ENCODE measurements at regions not wholly inside any gene's neighbourhood (a gene's known extent, or its start where the extent isn't known, plus 50 kb on each side); places are given as distances from the start of the nearest gene placed in this dataset.

DNA sequence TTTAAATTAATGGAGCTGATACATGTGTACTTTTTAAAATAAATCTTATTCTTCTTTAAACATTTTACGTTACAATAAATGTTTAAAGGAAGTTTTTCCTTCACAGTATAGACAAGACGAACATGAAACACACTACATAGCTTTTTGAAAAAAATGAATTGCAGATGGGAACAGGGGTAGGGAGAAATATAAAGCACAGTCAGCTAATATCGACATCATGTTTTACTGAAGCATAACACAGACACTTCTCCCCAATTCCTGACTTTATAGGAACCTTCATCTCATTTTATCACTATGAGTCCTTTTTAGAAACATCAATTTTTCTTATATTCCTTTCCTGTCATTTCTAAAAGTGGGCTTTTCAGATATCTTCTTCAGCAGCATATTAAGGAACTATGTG, 153.5 kb downstream of the MACC1 start:
- in situ Hi-C loops (cut with MboI; ENCODE audit: low pct_ligation_motif_present in 1 of 4, low pct_unique_long_range_greater_than_20kb in 1 of 4, low sequenced_read_pairs in 3 of 4) (no loop called here), intact Hi-C loops (cut with DNase I; ENCODE audit: low total_unique reads) (no loop called here)
- no peak for DNase-seq
- TF ChIP-seq POLR2AphosphoS5 (IDR thresholded peaks at IDR 0.05) (no peak), EP300 (IDR thresholded peaks at IDR 0.05; ENCODE audit: low read depth) (no peak), POLR2A (IDR thresholded peaks at IDR 0.05) (no peak)
- Histone ChIP-seq H3K27ac (no peak overlapping the region), H3K9me3 (no peaks in the 10 kb centered on the region), H3K27me3 (no peaks in the 10 kb centered on the region), H3K4me1 (no peaks in the 10 kb centered on the region), H3K36me3 (no peaks in the 10 kb centered on the region), H3K4me3 (no peak overlapping the region)
- WGBS, 2 donors (ENCODE audit: low coverage in 1 of 2): 61 to 73% methylated on average over 3 of the region's 3 CpGs

DNA sequence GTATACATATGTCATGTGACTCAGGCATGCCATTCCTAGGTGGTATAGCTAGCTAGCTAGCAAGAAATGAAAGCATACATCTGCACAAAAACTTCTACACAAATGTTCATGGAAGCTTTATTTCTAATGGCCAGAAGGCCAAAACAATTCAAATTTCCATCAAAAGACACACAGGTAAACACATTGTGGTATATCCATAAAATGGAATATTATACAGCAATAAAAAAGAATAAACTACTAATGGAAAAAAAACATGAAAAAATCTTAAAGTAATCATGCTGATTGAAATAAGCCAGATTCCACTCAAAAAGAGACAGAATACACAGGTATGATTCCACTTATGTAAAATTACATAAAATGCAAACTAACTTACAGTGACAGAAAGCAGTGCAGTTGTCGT, 154.3 kb downstream of the MACC1 start:
- WGBS, 2 donors (ENCODE audit: low coverage in 1 of 2): 92 to 100% methylated on average over 1 of the region's 1 CpG
- no peaks in the 10 kb centered on the region for H3K4me1 ChIP-seq
- no peak for DNase-seq
- TF ChIP-seq EP300 (IDR thresholded peaks at IDR 0.05; ENCODE audit: low read depth): no peak
- intact Hi-C loops (cut with DNase I; ENCODE audit: low total_unique reads): no loop called here
- no peak overlapping the region for H3K27ac ChIP-seq
- no peaks in the 10 kb centered on the region for H3K36me3 ChIP-seq
- no peaks in the 10 kb centered on the region for H3K27me3 ChIP-seq
- H3K4me3 ChIP-seq: no peak overlapping the region
- no peaks in the 10 kb centered on the region for H3K9me3 ChIP-seq
- in situ Hi-C loops (cut with MboI; ENCODE audit: low pct_ligation_motif_present in 1 of 4, low pct_unique_long_range_greater_than_20kb in 1 of 4, low sequenced_read_pairs in 3 of 4): no loop called here

- no peak for DNase-seq
- no peaks in the 10 kb centered on the region for H3K27me3 ChIP-seq
- no peaks in the 10 kb centered on the region for H3K36me3 ChIP-seq
- intact Hi-C loops (cut with DNase I; ENCODE audit: low total_unique reads): no loop called here
- WGBS, 2 donors (ENCODE audit: low coverage in 1 of 2): 75 to 86% methylated on average over 3 to 7 of the region's 7 CpGs
- no peaks in the 10 kb centered on the region for H3K9me3 ChIP-seq
- no peak overlapping the region for H3K4me3 ChIP-seq
- TF ChIP-seq POLR2AphosphoS5 (IDR thresholded peaks at IDR 0.05) (no peak), POLR2A (IDR thresholded peaks at IDR 0.05) (no peak), EP300 (IDR thresholded peaks at IDR 0.05; ENCODE audit: low read depth) (no peak), CTCF (IDR thresholded peaks at IDR 0.05) (no peak)
- H3K27ac ChIP-seq: no peak overlapping the region
- no peaks in the 10 kb centered on the region for H3K4me1 ChIP-seq
- in situ Hi-C loops (cut with MboI; ENCODE audit: low pct_ligation_motif_present in 1 of 4, low pct_unique_long_range_greater_than_20kb in 1 of 4, low sequenced_read_pairs in 3 of 4): no loop called here
Observed at GRCh38 chr7:20053334-20054104, 163.7 kb downstream of the MACC1 start.

DNA sequence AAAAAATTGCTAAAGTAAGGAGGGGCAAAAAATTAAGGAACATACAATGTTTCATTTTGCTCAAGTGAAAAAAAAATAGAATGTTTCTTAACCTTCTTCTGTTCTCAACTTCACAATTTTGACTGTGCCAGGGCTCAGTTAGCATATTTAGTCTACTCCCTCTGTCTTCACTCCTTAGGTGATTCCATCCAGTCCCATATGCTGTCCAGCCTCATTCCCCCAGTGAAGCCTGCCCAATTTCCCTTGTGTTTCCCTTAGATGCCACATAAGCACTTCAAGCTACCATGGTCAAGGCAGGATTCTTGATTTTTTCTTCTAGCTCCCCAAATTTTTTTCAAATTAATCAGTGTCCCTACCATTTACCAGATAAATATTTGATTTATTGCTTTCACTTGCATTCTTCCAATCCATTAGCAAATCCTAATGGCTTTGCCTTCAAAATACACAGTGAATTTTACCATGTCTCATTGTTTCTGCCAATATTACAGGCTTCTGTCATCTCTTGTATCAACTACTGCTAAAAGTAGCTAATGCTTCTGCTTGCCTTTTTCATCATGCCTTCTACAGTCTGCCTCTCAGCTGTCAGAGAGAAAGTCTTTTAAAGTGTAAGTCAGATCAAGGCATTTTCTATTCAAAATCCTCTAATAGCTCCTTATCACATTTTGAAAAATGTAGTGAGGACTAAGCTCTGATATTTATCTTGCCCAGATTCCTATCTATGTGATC, 166.8 kb downstream of the MACC1 start:
- no peak for DNase-seq
- no peak overlapping the region for H3K4me3 ChIP-seq
- TF ChIP-seq EP300 (IDR thresholded peaks at IDR 0.05; ENCODE audit: low read depth): no peak
- TF ChIP-seq POLR2A (IDR thresholded peaks at IDR 0.05): no peak
- no peak for TF ChIP-seq CTCF (IDR thresholded peaks at IDR 0.05)
- no peak for TF ChIP-seq POLR2AphosphoS5 (IDR thresholded peaks at IDR 0.05)
- no peaks in the 10 kb centered on the region for H3K36me3 ChIP-seq
- no peaks in the 10 kb centered on the region for H3K27me3 ChIP-seq
- in situ Hi-C loops (cut with MboI; ENCODE audit: low pct_ligation_motif_present in 1 of 4, low pct_unique_long_range_greater_than_20kb in 1 of 4, low sequenced_read_pairs in 3 of 4) (no loop called here), intact Hi-C loops (cut with DNase I; ENCODE audit: low total_unique reads) (no loop called here)
- H3K4me1 ChIP-seq: no peaks in the 10 kb centered on the region
- H3K9me3 ChIP-seq: no peaks in the 10 kb centered on the region
- no peak overlapping the region for H3K27ac ChIP-seq

DNA sequence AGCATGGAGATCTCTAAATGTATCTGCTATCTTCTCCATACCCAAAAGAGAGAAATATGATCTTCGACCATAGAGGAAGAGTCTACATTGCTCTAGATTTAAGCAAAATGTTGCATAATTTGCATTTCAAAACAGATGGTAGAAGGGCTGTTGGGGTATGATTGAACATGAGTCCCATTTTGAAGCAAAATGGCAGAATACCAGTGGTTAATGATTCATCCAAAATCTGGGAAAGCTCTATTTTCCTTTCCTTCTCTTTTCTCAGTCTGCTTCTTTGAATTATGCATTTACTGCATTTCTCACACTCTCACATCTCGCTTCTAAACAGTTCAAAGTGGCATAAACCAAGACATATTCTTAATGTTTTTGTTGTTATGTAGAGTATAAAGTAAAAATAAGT, 178.5 kb downstream of the MACC1 start:
- Histone ChIP-seq H3K27ac (no peak overlapping the region), H3K27me3 (no peaks in the 10 kb centered on the region), H3K9me3 (no peaks in the 10 kb centered on the region), H3K4me1 (no peaks in the 10 kb centered on the region), H3K4me3 (no peak overlapping the region), H3K36me3 (no peaks in the 10 kb centered on the region)
- no peak for DNase-seq
- intact Hi-C loops (cut with DNase I; ENCODE audit: low total_unique reads): no loop called here
- in situ Hi-C loops (cut with MboI; ENCODE audit: low pct_ligation_motif_present in 1 of 4, low pct_unique_long_range_greater_than_20kb in 1 of 4, low sequenced_read_pairs in 3 of 4): no loop called here
- TF ChIP-seq POLR2A (IDR thresholded peaks at IDR 0.05): no peak
- TF ChIP-seq EP300 (IDR thresholded peaks at IDR 0.05; ENCODE audit: low read depth): no peak
- no peak for TF ChIP-seq POLR2AphosphoS5 (IDR thresholded peaks at IDR 0.05)
- TF ChIP-seq CTCF (IDR thresholded peaks at IDR 0.05): no peak
- WGBS, 2 donors (ENCODE audit: low coverage in 1 of 2): 79 to 90% methylated on average over 2 of the region's 2 CpGs
